ENCODE measurements at regions not wholly inside any gene's neighbourhood (a gene's known extent, or its start where the extent isn't known, plus 50 kb on each side); places are given as distances from the start of the nearest gene placed in this dataset.
"Not testable (repeated sequence)": the region's sequence is repeated elsewhere in the genome, so short reads cannot be mapped to it uniquely, and the experiment has no call there.

DNA sequence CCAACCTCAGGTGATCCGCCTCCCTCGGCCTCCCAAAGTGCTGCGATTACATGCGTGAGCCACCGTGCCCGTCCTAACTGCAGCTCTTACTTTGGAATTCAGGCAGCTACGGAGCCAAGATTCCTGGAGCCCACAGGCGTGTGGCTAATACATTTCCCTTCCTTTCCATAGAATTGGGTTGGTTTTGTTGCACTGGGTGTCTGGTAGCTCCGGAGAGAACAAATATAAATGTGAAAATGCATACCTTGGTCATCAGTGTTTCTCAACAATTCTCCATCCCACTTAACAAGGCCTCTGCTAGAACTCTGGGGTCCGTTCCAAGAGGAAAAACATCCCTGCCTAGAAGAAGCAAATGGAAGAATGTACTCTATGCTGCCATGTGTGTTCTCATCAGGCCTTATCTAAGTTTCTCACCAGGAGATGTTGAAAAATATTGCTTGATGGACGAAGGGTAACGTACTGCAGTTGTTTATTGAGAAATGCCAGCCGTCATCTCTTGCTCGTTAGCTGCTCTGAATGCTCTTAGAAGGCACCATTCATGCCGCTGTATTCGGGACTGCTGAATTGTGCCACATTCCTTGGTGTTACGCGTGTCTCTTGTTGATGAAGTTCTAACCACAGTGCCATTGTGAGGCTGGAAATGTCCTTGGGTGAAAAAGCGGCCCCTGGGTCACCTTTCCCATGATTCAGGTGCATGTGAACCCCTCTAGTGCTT is 50.5 kb upstream of the CD99 start:
- no peak for DNase-seq

DNA sequence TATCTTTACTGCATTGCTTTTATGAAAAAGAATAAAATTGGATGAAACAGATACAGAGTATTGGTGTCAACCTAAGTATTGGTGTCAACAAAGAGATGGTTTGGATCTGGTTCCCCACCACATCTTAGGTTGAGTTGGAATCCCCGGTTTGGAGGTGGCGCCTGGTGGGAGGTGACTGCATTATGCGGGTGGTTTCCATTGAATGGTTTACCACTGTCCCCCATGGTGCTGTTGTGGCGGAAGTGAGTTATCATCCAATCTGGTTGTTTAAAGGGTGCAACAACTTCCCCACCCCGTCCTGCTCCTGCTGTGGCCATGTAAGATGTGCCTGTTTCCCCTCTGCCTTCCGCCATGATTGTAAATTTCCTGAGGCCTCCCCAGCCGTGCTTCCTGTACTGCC is 52.8 kb upstream of the CD99 start:
- DNase-seq: no peak

DNA sequence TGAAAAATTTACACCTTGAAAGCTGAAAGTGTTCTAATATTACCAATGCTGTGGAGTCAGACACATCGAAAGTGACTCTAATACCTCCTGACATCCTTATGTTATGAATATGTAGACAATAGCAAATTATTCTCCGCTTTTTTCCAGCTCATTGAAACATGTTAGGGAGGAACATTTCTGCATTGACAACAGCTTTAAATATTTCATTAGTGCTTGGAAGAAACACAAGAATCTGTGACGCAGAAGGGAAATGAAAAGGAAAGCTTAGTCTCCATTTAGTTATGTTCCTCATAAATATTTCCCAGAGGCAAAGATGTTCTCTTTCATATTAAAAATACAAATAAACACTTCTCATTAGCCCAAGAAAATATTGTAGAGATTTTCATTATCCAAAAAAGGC is 55.8 kb upstream of the CD99 start:
- no peak for DNase-seq

DNA sequence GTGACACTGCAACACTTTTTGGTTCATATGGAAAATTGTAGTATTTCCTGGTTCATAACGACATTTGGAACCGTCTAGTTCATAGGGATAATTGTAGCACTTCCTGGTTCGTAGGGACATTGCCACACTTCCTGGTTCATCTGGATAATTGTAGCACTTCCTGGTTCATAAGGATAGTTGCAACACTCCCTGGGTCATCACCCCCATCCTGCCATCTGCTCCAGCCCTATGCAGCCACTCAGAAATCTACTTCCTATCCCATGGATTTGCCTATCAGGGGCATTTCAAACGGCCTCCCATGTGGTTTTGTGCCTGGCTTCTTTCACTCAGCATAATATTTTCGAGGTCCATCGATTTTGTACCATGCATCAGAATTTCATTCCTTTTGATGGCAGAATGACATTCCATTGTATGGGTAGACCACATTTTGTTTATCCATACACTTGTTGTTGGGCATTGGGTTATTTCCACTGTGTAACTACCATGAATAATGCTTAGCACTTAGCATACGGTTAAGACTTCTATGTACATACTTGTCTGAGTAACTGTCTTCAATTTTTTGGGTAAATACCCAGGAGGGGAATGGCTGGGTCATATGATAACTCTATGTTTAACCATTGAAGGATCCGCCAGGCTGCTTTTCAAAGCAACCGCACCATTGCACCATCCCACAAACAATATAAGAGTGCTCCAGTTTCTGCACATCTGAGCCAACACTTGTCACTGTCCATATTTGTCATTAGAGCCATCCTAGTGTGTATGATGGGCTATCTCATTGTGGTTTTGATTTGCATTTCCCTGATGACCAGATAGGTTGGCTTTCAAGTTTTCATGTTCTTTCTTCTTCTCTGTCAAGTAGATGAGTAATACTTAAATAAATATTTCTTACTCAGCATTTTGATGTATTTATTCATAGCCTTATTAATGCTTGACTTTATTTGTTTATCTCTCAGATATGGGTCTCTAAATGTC is 58.3 kb upstream of the CD99 start:
- DNase-seq: no peak

DNA sequence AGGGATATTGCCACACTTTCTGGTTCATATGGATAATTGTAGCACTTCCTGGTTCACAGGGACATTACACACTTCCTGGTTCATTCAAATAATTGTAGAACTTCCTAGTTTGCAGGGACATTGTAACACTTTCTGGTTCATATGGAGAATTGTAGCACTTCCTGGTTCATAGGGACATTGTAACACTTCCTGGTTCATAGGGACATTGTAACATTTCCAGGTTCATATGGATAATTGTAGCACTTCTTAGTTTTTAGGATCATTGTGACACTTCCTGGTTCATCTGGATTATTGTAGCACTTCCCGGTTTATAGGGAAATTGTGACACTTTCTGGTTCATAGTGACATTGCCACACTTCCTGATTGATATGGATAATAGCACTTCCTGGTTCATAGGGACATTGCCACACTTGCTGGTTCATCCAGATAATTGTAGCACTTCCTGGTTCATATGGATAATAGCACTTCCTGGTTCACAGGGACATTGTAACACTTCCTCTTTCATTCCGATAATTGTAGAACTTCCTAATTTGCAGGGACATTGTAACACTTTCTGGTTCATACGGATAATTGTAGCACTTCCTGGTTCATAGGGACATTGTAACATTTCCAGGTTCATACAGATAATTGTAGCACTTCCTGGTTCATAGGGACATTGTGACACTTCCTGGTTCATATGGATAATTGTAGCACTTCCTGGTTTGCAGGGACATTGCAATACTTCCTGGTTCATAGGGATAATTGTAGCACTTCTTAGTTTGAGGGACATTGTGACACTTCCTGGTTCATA is 59.2 kb upstream of the CD99 start:
- DNase-seq: no peak

DNA sequence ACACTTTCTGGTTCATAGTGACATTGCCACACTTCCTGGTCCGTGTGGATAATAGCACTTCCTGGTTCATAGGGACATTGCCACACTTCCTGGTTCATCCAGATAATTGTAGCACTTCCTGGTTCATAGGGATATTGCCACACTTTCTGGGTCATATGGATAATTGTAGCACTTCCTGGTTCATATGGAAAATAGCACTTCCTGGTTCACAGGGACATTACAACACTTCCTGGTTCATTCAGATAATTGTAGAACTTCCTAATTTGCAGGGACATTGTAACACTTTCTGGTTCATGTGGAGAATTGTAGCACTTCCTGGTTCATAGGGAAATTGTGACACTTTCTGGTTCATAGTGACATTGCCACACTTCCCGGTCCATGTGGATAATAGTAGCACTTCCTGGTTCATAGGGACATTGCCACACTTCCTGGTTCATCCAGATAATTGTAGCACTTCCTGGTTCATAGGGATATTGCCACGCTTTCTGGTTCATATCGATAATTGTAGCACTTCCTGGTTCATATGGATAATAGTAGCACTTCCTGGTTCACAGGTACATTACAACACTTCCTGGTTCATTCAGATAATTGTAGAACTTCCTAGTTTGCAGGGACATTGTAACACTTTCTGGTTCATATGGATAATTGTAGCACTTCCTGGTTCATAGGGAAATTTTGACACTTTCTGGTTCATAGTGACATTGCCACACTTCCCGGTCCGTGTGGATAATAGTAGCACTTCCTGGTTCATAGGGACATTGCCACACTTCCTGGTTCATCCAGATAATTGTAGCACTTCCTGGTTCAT is 60.0 kb upstream of the CD99 start:
- DNase-seq: not testable (repeated sequence)

DNA sequence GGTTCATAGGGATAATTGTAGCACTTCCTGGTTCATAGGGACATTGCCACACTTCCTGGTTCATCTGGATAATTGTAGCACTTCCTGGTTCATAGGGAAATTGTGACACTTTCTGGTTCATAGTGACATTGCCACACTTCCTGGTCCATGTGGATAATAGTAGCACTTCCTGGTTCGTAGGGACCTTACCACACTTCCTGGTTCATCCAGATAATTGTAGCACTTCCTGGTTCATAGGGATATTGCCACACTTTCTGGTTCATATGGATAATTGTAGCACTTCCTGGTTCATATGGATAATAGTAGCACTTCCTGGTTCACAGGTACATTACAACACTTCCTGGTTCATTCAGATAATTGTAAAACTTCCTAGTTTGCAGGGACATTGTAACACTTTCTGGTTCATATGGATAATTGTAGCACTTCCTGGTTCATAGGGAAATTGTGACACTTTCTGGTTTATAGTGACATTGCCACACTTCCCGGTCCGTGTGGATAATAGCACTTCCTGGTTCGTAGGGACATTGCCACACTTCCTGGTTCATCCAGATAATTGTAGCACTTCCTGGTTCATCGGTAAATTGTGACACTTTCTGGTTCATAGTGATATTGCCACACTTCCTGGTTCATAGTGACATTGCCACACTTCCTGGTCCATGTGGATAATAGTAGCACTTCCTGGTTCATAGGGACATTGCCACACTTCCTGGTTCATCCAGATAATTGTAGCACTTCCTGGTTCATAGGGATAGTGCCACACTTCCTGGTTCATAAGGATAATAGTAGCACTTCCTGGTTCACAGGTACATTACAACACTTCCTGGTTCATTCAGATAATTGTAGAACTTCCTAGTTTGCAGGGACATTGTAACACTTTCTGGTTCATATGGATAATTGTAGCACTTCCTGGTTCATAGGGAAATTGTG is 60.8 kb upstream of the CD99 start:
- DNase-seq: not testable (repeated sequence)

DNA sequence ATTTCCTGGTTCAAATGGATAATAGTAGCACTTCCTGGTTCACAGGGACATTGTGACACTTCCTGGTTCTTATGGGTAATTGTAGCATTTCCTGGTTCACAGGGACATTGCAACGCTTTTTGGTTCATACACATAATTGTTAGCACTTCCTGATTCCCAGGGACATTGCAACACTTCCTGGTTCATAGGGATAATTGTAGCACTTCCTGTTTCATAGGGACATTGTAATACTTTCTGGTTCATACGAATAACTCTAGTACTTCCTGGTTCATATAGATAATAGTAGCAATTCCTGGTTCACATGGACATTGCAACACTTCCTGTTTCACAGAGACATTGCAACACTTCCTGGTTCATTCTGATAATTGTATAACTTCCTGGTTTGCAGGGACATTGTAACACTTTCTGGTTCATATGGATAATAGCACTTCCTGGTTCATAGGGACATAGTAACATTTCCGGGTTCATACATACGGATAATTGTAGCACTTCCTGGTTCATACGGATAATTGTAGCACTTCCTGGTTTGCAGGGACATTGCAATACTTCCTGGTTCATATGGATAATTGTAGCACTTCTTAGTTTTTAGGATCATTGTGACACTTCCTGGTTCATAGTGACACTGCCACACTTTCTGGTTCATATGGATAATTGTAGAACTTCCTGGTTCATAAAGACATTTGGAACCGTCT is 61.6 kb upstream of the CD99 start:
- DNase-seq: no peak

DNA sequence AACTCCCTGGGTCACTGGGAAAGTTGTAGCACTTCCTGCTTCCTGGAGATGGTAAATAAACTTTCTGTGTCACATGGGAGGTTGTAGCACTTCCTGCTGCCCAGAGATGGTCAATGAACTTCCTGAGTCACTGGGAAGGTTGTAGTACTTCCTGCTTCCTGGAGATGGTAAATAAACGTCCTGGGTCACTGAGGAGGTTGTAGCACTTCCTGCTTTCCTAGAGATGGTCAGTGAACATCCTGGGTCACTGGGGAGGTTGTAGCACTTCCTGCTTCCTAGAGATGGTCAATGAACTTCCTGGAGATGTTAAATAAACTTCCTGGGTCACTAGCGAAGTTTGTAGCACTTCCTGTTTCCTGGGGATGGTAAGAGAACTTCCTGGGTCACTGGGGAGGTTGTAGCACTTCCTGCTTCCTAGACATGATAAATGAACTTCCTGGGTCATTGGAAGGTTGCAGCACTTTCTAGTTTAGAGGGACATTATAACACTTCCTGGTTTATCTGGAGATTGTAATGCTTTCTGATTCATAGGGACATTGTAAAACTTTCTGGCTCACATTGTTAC is 62.3 kb upstream of the CD99 start:
- DNase-seq: no peak

DNA sequence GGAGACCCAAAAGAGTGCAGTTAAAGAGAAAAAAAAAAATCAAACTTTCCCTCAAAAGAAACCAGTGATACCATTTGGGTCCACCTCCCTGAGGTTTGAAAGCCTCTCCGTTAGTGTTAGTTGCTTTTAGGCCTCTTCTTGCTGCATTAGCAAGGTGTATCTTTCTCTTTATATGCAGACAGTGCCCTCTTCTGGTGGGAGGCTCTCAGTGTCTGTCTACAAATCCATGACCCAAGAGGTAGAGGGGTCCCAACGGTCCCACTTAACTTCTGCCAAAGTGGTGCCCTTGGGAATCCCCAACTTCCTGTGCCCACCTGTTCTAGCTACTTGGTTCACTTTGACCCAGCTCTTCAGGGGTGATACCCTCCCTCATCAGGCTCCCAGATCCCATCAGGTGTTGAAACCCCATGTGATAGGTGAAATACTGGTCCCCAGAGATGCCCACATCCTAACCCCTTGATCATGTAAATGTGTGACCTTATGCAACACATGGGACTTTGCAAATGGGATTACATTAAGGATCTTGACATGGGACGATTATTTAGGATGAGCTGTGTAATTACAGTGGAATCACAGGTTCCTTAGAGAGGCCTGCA is 63.7 kb upstream of the CD99 start:
- no peak for DNase-seq

DNA sequence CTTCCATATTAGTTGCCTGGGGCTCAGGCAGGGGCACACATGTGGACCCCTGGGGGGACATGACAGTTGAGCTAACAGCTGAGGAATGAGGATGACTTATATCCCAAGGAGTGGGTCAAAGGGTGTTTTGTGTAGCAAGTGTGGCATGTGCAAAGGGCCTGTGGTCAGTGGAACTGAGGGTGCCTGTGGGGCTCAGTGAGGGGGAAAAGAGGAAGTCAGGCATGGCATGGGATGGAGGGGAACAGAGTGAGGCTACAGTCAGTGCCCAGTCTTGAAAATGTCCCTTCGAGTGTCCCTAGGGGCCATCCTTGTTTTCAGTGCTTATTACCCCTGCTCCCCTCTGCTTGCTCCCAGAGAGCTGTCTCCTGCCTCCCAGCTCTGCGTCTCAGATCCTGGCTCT is 64.3 kb upstream of the CD99 start:
- no peak for DNase-seq

DNA sequence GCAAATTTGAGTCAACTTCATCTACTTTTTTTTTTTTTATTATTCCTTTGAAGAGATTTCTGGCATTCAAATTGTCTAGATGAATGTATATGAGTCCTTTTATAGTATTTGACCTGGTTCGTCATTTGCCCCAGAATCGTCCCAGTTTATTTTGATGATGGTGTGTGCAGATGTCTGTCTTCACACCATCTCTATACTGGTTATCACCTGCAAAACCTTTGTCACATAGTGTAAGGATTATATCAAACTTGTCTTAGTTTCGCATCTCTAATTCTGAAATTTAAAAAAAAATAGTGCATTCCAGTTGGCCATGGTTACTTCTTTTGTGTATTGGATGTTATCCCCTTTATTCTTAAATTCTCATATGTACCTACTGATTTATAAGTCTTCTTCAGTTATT is 70.5 kb upstream of the CD99 start:
- no peak for DNase-seq

DNA sequence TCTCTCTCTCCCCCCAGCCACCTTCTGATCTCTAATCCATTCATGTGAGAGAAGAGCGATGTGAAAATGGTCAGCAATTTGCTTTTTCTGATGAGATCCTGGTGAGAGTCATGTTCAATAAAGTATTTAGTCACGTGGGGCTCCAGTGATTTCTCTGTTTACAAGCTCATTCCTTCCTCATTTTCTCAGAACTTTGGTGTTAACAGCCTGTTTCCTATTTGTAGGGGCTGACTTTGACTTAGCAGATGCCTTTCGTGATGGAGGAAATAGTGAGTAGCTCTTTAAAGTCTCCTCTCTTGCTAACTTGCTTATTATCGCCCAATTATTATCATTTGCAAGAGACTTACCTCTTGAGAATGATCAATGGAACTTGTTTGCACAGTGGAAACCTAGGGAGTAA is 72.6 kb upstream of the CD99 start:
- no peak for DNase-seq

DNA sequence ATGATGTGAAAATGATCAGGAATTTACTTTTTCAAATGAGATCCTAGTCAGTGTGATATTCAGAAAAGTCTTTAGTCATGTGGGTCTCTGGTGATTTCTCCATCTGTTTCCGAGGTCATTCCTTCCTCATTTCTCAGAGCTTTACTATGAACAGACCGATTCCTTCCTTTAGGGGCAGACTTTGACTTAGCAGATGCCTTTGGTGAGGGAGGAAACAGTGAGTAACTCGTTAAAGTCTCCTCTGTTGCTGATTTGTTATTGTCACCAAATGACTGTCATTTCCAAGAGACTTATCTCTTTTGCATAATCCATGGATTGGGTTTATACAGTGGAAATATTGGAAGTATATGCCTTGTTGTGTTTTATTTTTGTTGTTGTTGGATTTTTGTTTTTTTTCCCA is 76.2 kb upstream of the CD99 start:
- no peak for DNase-seq

DNA sequence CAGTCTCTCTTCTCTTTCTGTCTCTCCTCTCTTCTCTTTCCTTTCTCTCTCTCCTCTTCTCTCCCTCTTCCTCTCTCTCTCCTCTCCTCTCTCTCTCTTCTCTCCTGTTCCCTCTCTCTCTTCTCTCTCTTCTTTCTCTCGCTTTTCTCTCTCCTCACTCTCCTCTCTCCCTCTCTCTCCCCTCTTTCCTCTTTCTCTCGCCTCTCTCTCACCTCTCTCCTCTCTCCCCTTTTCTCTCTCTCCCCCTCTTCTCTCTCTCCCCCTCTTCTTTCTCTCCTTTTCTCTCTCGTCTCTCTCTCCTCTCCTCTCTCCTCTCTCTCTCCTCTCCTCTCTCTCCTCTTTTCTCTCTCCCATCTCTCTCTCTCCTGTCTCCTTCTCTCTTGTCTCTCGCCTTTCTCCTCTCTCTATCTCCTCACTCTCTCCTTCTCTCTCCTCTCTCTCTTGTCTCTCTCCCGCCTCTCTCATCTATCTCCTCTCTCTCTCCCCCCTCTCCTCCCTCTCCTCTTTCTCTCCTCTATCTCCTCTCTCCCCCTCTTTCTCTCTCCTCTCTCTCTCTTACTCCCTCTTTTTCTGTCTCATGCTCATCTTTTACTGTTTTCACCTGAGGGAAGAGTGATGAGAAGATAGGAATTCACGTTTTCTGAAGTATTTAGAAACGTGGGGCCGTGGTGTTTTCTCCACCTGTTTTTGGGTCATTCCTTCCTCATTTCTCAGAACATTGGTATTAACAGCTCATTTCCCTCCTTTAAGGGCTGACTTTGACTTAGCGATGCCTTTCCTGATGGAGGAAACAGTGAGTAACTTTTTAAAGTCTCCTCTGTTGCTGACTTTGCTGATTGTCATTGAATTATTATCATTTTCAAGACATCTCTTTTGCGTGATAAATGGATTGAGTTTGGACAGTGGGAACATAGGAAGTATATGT is 80.6 kb upstream of the CD99 start:
- DNase-seq: no peak

DNA sequence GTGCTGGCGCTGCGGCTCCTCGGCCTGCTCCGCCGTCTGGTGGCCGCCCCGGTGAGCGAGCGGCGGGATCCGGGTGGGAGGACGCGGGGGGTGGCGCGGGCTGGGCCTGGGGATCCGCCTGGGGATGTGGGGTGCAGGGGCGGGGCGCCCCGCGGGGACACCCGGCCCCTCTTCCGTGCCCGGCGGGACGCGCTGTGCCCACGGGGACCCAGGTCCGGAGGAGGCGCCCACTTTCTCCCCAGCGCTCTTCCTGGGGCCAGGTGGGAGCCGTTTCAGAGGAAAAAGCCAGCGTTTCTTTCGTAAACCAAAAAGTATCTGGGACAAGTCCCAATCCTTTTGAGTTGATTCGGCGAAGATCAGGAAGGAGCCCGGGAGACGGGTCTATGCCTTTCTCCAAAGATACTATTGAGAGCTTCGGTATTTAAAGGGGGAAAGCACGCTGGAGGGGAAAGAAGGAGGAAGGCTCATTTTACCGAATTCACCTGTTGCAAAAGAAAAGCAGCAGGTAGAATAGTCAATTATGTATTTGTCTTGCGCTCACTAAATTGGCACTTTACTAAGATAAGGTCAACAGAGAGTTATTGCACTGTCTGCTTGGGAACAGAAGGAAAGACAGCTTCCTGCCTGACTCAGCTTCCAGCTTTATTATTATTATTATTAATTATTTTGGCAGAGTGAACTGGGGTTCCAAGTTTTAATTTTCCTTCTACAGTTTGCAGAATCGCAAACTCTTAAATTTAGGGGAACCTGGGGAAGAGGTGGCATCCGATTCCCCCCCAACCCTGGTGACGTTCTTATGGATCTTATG is 81.5 kb upstream of the CD99 start:
- DNase-seq: no peak

DNA sequence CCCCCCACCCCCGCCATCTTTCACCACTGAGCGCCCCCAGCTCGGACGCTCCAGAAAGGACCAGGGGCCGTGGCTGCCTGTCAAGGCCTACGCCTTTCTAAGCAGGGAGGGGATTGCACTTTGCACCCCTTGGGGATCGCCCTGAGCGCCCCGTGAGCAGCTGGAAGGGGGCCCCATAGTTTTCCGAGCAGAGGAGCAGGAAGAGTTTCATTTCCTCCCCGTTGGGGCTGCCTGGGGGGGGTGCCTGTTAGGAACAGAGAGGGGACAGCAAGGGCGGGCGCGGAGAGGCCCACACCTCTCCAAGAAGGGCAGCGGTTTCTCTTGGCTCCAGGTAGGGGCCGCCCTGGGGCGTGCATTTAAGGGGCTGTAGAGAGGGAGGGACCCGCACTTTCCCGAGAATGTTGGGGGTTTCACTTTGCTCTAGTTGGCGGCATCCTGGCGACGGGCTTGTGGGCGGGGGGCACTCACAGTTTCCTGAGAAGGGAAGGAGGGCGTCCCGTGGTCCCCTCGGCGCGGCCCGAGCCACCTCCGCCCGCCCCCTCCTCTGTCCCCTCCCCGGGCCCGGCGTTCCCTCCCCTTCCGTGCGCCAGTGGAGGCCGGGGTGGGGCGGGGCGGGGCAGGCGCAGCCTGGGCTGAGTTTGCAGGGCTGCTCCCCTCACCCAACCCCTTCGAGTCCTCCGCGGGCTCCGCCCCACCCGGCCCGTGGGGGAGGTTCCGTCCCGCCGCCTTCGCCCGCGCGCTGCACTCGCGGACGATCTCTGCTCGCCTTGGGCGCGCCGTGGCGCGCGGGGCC is 82.3 kb upstream of the CD99 start:
- DNase-seq: peak; percentile 91

Measured in right forelimb (tissue), 1 donor.